ENCODE measurements at regions not wholly inside any gene's neighbourhood (a gene's known extent, or its start where the extent isn't known, plus 50 kb on each side); places are given as distances from the start of the nearest gene placed in this dataset.

- TF ChIP-seq CTCF (conservative IDR thresholded peaks at IDR 0.05; ENCODE audit: low read length): no peak
- no peak for DNase-seq (ENCODE audit: low read depth)
- H3K4me3 ChIP-seq (ENCODE audit: low read length): no peak overlapping the region
Observed at GRCh38 chr6:47974106-47974505, 136.9 kb downstream of the PTCHD4 start.

GRCh38 chr6:47970826-47971225, 140.2 kb downstream of the PTCHD4 start:
- TF ChIP-seq CTCF (conservative IDR thresholded peaks at IDR 0.05; ENCODE audit: low read length): no peak
- H3K4me3 ChIP-seq (ENCODE audit: low read length): no peak overlapping the region
- DNase-seq (ENCODE audit: low read depth): no peak

- no peak overlapping the region for H3K4me3 ChIP-seq (ENCODE audit: low read length)
- TF ChIP-seq CTCF (conservative IDR thresholded peaks at IDR 0.05; ENCODE audit: low read length): no peak
- no peak for DNase-seq (ENCODE audit: low read depth)
Observed at GRCh38 chr6:47967843-47968242, 143.2 kb downstream of the PTCHD4 start.

- no peak for TF ChIP-seq CTCF (conservative IDR thresholded peaks at IDR 0.05; ENCODE audit: low read length)
- no peak for DNase-seq (ENCODE audit: low read depth)
- no peak overlapping the region for H3K4me3 ChIP-seq (ENCODE audit: low read length)
Observed at GRCh38 chr6:47964969-47965368, 146.0 kb downstream of the PTCHD4 start.

GRCh38 chr6:47952640-47953039, 158.4 kb downstream of the PTCHD4 start:
- no peak overlapping the region for H3K4me3 ChIP-seq (ENCODE audit: low read length)
- no peak for DNase-seq (ENCODE audit: low read depth)
- TF ChIP-seq CTCF (conservative IDR thresholded peaks at IDR 0.05; ENCODE audit: low read length): no peak

- no peak for TF ChIP-seq CTCF (conservative IDR thresholded peaks at IDR 0.05; ENCODE audit: low read length)
- no peak for DNase-seq (ENCODE audit: low read depth)
- no peak overlapping the region for H3K4me3 ChIP-seq (ENCODE audit: low read length)
Observed at GRCh38 chr6:47944846-47945245, 163.0 kb downstream of the OPN5 start.

GRCh38 chr6:47938405-47938804, 156.6 kb downstream of the OPN5 start:
- no peak overlapping the region for H3K4me3 ChIP-seq (ENCODE audit: low read length)
- no peak for TF ChIP-seq CTCF (conservative IDR thresholded peaks at IDR 0.05; ENCODE audit: low read length)
- no peak for DNase-seq (ENCODE audit: low read depth)
